HEK293 (cell line): ENCODE measurements at regions not wholly inside any gene's neighbourhood (a gene's known extent, or its start where the extent isn't known, plus 50 kb on each side); places are given as distances from the start of the nearest gene placed in this dataset.

Experiments used
- ATF2 ChIP-seq: fragments of 450-650 bp; formaldehyde crosslinking; IDR thresholded peaks from 2 replicates; pipeline ENCODE4 v1.5.1; 2016; ENCODE audit warnings: missing biosample characterization, missing genetic modification characterization, low read depth
- BCL6B ChIP-seq: fragments of 450-650 bp; formaldehyde crosslinking; IDR thresholded peaks from 2 replicates; pipeline ENCODE4 v1.5.1; 2017; ENCODE audit warnings: missing biosample characterization, missing genetic modification characterization
- CTCF ChIP-seq: fragments of 450-650 bp; formaldehyde crosslinking; IDR thresholded peaks from 2 replicates; pipeline ENCODE4 v1.5.1; 2016; ENCODE audit warnings: missing biosample characterization, missing genetic modification characterization
- OVOL3 ChIP-seq: fragments of 450-650 bp; formaldehyde crosslinking; IDR thresholded peaks from 2 replicates; pipeline ENCODE4 v1.5.1; 2016; ENCODE audit warnings: missing biosample characterization, missing genetic modification characterization
- REST ChIP-seq: fragments of 450-650 bp; formaldehyde crosslinking; IDR thresholded peaks from 2 replicates; pipeline ENCODE4 v1.5.1; 2016; ENCODE audit warnings: missing biosample characterization, missing genetic modification characterization
- YY1 ChIP-seq: fragments of 450-650 bp; formaldehyde crosslinking; IDR thresholded peaks from 2 replicates; pipeline ENCODE4 v1.5.1; 2018; ENCODE audit warnings: missing biosample characterization, missing genetic modification characterization
- ZNF184 ChIP-seq: fragments of 450-650 bp; IDR thresholded peaks from 2 replicates; pipeline ENCODE4 v1.5.1; 2018; ENCODE audit warnings: missing biosample characterization, mild to moderate bottlenecking, missing genetic modification characterization
- ZNF274 ChIP-seq, 2 experiments: fragments of 200-500 bp in 1 of 2; fragments of 450-650 bp in 1 of 2; sonication (Bioruptor generic) in 1 of 2; formaldehyde crosslinking in 1 of 2; IDR thresholded peaks; 2 replicates each; pipeline versions ENCODE4 v1.5.1 to v1.6.1; 2014 to 2016; ENCODE audit warnings: borderline replicate concordance in 1 of 2, inconsistent platforms in 1 of 2, low read length in 1 of 2, missing biosample characterization in 1 of 2, missing genetic modification characterization in 1 of 2
- ZNF302 ChIP-seq: fragments of 450-650 bp; formaldehyde crosslinking; IDR thresholded peaks from 2 replicates; pipeline ENCODE4 v1.5.1; 2016; ENCODE audit warnings: missing biosample characterization, missing genetic modification characterization, low read depth
- ZNF350 ChIP-seq: fragments of 450-650 bp; formaldehyde crosslinking; IDR thresholded peaks from 2 replicates; pipeline ENCODE4 v1.5.0; 2017; ENCODE audit warnings: missing biosample characterization, mild to moderate bottlenecking, missing genetic modification characterization
- ZNF530 ChIP-seq: fragments of 450-650 bp; formaldehyde crosslinking; IDR thresholded peaks from 2 replicates; pipeline ENCODE4 v1.5.1; 2016; ENCODE audit warnings: low read depth, missing biosample characterization, missing genetic modification characterization
- ZNF555 ChIP-seq: fragments of 450-650 bp; formaldehyde crosslinking; conservative IDR thresholded peaks from 2 replicates; pipeline ENCODE4 v1.5.1; 2017; ENCODE audit warnings: missing biosample characterization, mild to moderate bottlenecking, missing genetic modification characterization, inconsistent platforms
- ZSCAN18 ChIP-seq: fragments of 450-650 bp; formaldehyde crosslinking; IDR thresholded peaks from 2 replicates; pipeline ENCODE4 v1.5.1; 2016; ENCODE audit warnings: missing biosample characterization, missing genetic modification characterization

GRCh38 chr9:19650312-19650711 lies 138.5 kb downstream of the SLC24A2 start:
- TF ChIP-seq BCL6B (tag by site-specific recombination) (no peak), OVOL3 (tag by site-specific recombination) (no peak), ZNF274 (IDR thresholded peaks at IDR 0.05; ENCODE audit: low read length) (no peak), ZNF274 (tag by site-specific recombination; IDR thresholded peaks at IDR 0.05; ENCODE audit: borderline replicate concordance) (no peak), ZSCAN18 (tag by site-specific recombination) (no peak), ZNF302 (tag by site-specific recombination) (no peak), ZNF184 (tag by site-specific recombination) (no peak), REST (tag by site-specific recombination) (no peak), YY1 (tag by site-specific recombination) (no peak), CTCF (tag by site-specific recombination) (no peak), ATF2 (tag by site-specific recombination) (no peak), ZNF530 (tag by site-specific recombination) (no peak), ZNF555 (tag by site-specific recombination) (no peak), ZNF350 (tag by site-specific recombination) (no peak)
